Endothelial cell of umbilical vein (primary cell): ENCODE measurements at regions not wholly inside any gene's neighbourhood (a gene's known extent, or its start where the extent isn't known, plus 50 kb on each side); places are given as distances from the start of the nearest gene placed in this dataset.

ENCODE experiments used
- BruUV-seq: library from RNA; stranded (reverse); fragments of 400-500 nt; replicated peaks from 2 replicates; lab custom pipeline; 2021; lab: Mats Ljungman, UMichigan
- CTCF ChIA-PET: fragments of 300-600, 350-600 bp; sonication (Branson Sonifier 250); formaldehyde crosslinking; loops from one replicate; lab custom pipeline; 2021; ENCODE audit warnings: antibody characterized with exemption, inconsistent platforms; lab: Charles Lee
- POLR2A ChIA-PET: fragments of 300-600, 350-600 bp; sonication (Branson Sonifier 250); formaldehyde crosslinking; loops from one replicate; lab custom pipeline; 2021; ENCODE audit warnings: antibody characterized with exemption, inconsistent platforms; lab: Charles Lee
- DNase-seq: peaks from one replicate; pipeline ENCODE4 v3.0.0-alpha.2; 2011; ENCODE audit warnings: low read depth, low spot score
- FAIRE-seq: peaks from 2 replicates; lab custom pipeline; 2011; peaks lifted over from hg19 to GRCh38; lab: Jason Lieb, UNC
- H2AFZ ChIP-seq: 2 replicates; pipeline ENCODE4 v1.6.0; 2012; ENCODE audit warnings: low read depth, low read length, control low read depth, inconsistent platforms
- H3K27ac ChIP-seq: 2 replicates; pipeline ENCODE4 v1.5.1; 2011; ENCODE audit warnings: low read depth, mild to moderate bottlenecking, control low read depth, low read length, moderate library complexity; ENCODE audit not compliant: insufficient read depth
- H3K27me3 ChIP-seq, 2 experiments: 2 replicates each; pipeline versions ENCODE4 v1.6.0 to v1.6.1; 2011; ENCODE audit warnings: low read length in 2 of 2, mixed read lengths in 1 of 2; ENCODE audit not compliant: control insufficient read depth in 2 of 2, insufficient read depth in 2 of 2
- H3K36me3 ChIP-seq, 2 experiments: 2 replicates in 1 of 2; 3 replicates in 1 of 2; pipeline ENCODE4 v1.5.1; 2011; ENCODE audit warnings: low read length in 2 of 2, mild to moderate bottlenecking in 1 of 2, moderate library complexity in 1 of 2; ENCODE audit not compliant: control insufficient read depth in 2 of 2, insufficient read depth in 2 of 2; ENCODE audit errors: extremely low read depth in 1 of 2
- H3K4me1 ChIP-seq: 3 replicates; pipeline ENCODE4 v1.5.1; 2011; ENCODE audit warnings: mild to moderate bottlenecking, low read length; ENCODE audit not compliant: control insufficient read depth, insufficient read depth; ENCODE audit errors: extremely low read depth
- H3K4me2 ChIP-seq: 2 replicates; pipeline ENCODE4 v1.6.1; 2011; ENCODE audit warnings: low read length, control low read depth, mixed read lengths; ENCODE audit not compliant: insufficient read depth
- H3K4me3 ChIP-seq, 3 experiments: fragments of 200-600 bp in 1 of 3; sonication (generic), shearing (Covaris generic) in 1 of 3; replicated peaks in 1 of 3; 2 replicates each; pipeline ENCODE4 v1.5.1; 2011 to 2016; ENCODE audit warnings: control low read depth in 3 of 3, low read length in 3 of 3, mild to moderate bottlenecking in 2 of 3, inconsistent platforms in 1 of 3, low read depth in 1 of 3, moderate library complexity in 1 of 3; ENCODE audit not compliant: insufficient read depth in 1 of 3
- H3K79me2 ChIP-seq: 2 replicates; pipeline ENCODE4 v1.6.0; 2012; ENCODE audit warnings: low read length, inconsistent platforms; ENCODE audit not compliant: control insufficient read depth, insufficient read depth
- H3K9ac ChIP-seq: replicated peaks from 2 replicates; pipeline ENCODE3; 2011; ENCODE audit warnings: low read length, control low read depth; ENCODE audit not compliant: insufficient read depth; ENCODE audit errors: extremely low read depth
- H3K9me1 ChIP-seq: replicated peaks from 3 replicates; pipeline ENCODE4 v1.6.0; 2011; ENCODE audit warnings: mild to moderate bottlenecking, low read length; ENCODE audit not compliant: control insufficient read depth, insufficient read depth; ENCODE audit errors: extremely low read depth
- H3K9me3 ChIP-seq: replicated peaks from 2 replicates; pipeline ENCODE4 v1.5.1; 2012; ENCODE audit warnings: low read length, inconsistent platforms; ENCODE audit not compliant: control insufficient read depth, insufficient read depth
- H4K20me1 ChIP-seq: replicated peaks from 2 replicates; pipeline ENCODE3; 2011; ENCODE audit warnings: mild to moderate bottlenecking, low read length; ENCODE audit not compliant: control insufficient read depth, insufficient read depth; ENCODE audit errors: extremely low read depth
- EZH2 ChIP-seq: IDR thresholded peaks from 2 replicates; pipeline ENCODE4 v1.6.1; 2012; ENCODE audit warnings: borderline replicate concordance, low read depth, mild to moderate bottlenecking, moderate library complexity, low read length, inconsistent platforms; ENCODE audit not compliant: severe bottlenecking
- FOS ChIP-seq: IDR thresholded peaks from 2 replicates; pipeline ENCODE4 v1.6.1; 2011; ENCODE audit warnings: mild to moderate bottlenecking, low read length, moderate library complexity, borderline replicate concordance; ENCODE audit not compliant: insufficient read depth
- GATA2 ChIP-seq: IDR thresholded peaks from 2 replicates; pipeline ENCODE4 v1.7.0; 2011; ENCODE audit warnings: low read depth, mild to moderate bottlenecking, moderate library complexity, mixed read lengths, low read length; ENCODE audit not compliant: insufficient read length, insufficient read depth
- JUN ChIP-seq: IDR thresholded peaks from 2 replicates; pipeline ENCODE4 v1.6.1; 2011; ENCODE audit warnings: borderline replicate concordance, low read depth; ENCODE audit not compliant: insufficient read length, insufficient read depth
- MAX ChIP-seq: IDR thresholded peaks from 2 replicates; pipeline ENCODE4 v1.6.1; 2011; ENCODE audit not compliant: insufficient read depth, insufficient read length
- MYC ChIP-seq: IDR thresholded peaks from one replicate; pipeline ENCODE4 v1.6.1; 2011; ENCODE audit warnings: mild to moderate bottlenecking, low read depth, low read length
- POLR2A ChIP-seq: IDR thresholded peaks from 2 replicates; pipeline ENCODE4 v1.6.1; 2012; ENCODE audit warnings: low read depth, mild to moderate bottlenecking, control low read depth, low read length
- POLR2AphosphoS5 ChIP-seq: IDR thresholded peaks from 2 replicates; pipeline ENCODE4 v1.6.1; 2012; ENCODE audit warnings: low read depth, mild to moderate bottlenecking, control low read depth, low read length, moderate library complexity; ENCODE audit not compliant: insufficient read depth
- dilution Hi-C: fragments of 300-500 bp; cut with MboI; formaldehyde crosslinking; loops from one replicate; pipeline ENCODE4 v1.15.0; 2019; ENCODE audit warnings: low sequenced_read_pairs; ENCODE audit not compliant: extremely low pct_ligation_motif_present
- intact Hi-C: fragments of 100-400 bp; cut with micrococcal nuclease; formaldehyde crosslinking; loops from one replicate; pipeline ENCODE4 v1.10.0; 2022
- TF ChIP-seq, protein P1 (sequence below), 2 donors: IDR thresholded peaks; 1 replicate in 1 of 2; 2 replicates in 1 of 2; pipeline ENCODE4 v1.5.1; 2011; ENCODE audit warnings: low read length in 2 of 2, mild to moderate bottlenecking in 2 of 2, moderate library complexity in 2 of 2, control low read depth in 1 of 2, inconsistent platforms in 1 of 2, low read depth in 1 of 2; ENCODE audit not compliant: insufficient read depth in 1 of 2; ENCODE audit errors: extremely low read depth in 1 of 2

GRCh38 chr6:63441266-63441956 lies 121.6 kb upstream of the LGSN start:
- no peak overlapping the region for H3K4me2 ChIP-seq
- ChIA-PET POLR2A (no interaction called here), CTCF (no interaction called here)
- no peaks in the 10 kb centered on the region for H4K20me1 ChIP-seq
- H3K4me3 ChIP-seq = no peak overlapping the region
- FAIRE-seq (no peak), DNase-seq (no peak)
- H3K9me1 ChIP-seq = no peaks in the 10 kb centered on the region
- no peak overlapping the region for H3K9ac ChIP-seq
- no peaks in the 10 kb centered on the region for H3K79me2 ChIP-seq
- no peaks in the 10 kb centered on the region for H3K4me1 ChIP-seq
- H3K9me3 ChIP-seq = no peaks in the 10 kb centered on the region
- H2AFZ ChIP-seq = no peak overlapping the region
- intact Hi-C loops = no loop called here
- no peaks in the 10 kb centered on the region for H3K27me3 ChIP-seq
- H3K36me3 ChIP-seq = no peaks in the 10 kb centered on the region
- BruUV-seq = no TSS peak
- H3K27ac ChIP-seq = no peak overlapping the region
- TF ChIP-seq FOS (no peak), JUN (no peak), MAX (no peak), MYC (no peak), GATA2 (no peak), EZH2 (no peak), POLR2AphosphoS5 (no peak), POLR2A (no peak)
- TF ChIP-seq, protein P1, sequence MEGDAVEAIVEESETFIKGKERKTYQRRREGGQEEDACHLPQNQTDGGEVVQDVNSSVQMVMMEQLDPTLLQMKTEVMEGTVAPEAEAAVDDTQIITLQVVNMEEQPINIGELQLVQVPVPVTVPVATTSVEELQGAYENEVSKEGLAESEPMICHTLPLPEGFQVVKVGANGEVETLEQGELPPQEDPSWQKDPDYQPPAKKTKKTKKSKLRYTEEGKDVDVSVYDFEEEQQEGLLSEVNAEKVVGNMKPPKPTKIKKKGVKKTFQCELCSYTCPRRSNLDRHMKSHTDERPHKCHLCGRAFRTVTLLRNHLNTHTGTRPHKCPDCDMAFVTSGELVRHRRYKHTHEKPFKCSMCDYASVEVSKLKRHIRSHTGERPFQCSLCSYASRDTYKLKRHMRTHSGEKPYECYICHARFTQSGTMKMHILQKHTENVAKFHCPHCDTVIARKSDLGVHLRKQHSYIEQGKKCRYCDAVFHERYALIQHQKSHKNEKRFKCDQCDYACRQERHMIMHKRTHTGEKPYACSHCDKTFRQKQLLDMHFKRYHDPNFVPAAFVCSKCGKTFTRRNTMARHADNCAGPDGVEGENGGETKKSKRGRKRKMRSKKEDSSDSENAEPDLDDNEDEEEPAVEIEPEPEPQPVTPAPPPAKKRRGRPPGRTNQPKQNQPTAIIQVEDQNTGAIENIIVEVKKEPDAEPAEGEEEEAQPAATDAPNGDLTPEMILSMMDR (IDR thresholded peaks at IDR 0.05; ENCODE audit: extremely low read depth in 1 of 2, insufficient read depth in 1 of 2, low read depth in 1 of 2, low read length in 2 of 2) = no peak
- dilution Hi-C loops = no loop called here
